GM21717 (cell line): ENCODE measurements at regions not wholly inside any gene's neighbourhood (a gene's known extent, or its start where the extent isn't known, plus 50 kb on each side); places are given as distances from the start of the nearest gene placed in this dataset.
"Not testable (repeated sequence)": the region's sequence is repeated elsewhere in the genome, so short reads cannot be mapped to it uniquely, and the experiment has no call there.

ENCODE experiments used
- ATAC-seq: cut with Tn5 transposase; IDR thresholded peaks from one replicate; pipeline ENCODE4 v1.9.1; 2021; ENCODE audit warnings: mild to moderate bottlenecking, moderate library complexity; ENCODE audit not compliant: unreplicated experiment

DNA sequence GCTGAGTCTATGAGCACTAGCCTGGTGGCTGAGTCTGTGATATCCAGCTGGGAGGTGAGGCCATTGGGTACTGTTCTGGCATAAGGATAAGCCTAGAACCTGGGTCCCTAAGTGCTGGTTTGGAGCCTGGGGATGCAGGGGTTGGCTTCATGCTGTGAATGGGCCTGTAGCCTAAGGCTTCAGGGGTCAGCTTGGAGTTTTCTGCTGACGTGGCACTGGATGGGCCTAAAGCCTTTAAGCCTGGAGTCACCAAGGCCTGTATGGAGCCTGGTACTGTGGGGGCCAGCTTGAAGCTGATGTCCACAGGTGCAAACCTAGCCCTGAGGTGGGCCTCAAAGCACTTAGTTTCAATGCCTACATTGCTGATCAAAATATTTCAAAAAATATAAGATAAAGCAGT, 979.6 kb upstream of the POU3F4 start:
- no peak for ATAC-seq

GRCh38 chrX:82534086-82534597, 973.9 kb upstream of the POU3F4 start:
- ATAC-seq: no peak

DNA sequence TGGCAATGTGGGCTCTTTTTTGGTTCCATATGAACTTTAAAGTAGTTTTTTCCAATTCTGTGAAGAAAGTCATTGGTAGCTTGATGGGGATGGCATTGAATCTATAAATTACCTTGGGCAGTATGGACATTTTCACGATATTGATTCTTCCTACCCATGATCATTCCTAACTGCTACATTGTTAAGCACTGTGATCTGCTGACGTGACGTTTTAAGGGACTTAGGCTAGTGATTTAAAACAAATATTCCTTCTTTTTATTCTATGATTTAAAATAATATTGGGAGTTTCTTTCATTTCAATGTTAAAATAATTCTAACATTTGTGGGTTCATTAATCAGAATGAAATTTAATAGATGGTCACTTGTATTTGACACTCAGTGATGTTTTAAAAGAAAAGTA, 970.9 kb upstream of the POU3F4 start:
- not testable (repeated sequence) for ATAC-seq

- ATAC-seq: no peak
These were observed 966.3 kb upstream of the POU3F4 start for GRCh38 chrX:82541822-82542221.

GRCh38 chrX:82552201-82552600, 955.9 kb upstream of the POU3F4 start:
- not testable (repeated sequence) for ATAC-seq

DNA sequence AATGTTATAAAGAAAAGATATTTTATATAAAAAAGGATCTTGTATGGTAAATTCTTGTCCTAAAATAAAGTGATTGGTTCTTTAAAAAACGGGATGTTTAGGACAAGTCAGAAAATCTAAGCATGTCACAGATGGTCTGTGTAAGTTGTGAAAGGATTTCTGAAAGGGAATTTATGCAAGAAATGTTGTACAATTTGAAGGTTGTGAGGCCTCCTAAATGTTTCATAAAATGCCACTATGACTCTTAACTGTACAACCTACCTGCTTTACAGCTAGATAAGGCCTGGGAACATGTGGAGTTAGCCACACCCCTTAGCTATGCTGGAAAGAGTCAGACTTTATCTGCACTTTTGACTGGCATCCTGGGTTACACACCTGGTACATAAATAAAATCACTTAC, 951.5 kb upstream of the POU3F4 start:
- no peak for ATAC-seq

DNA sequence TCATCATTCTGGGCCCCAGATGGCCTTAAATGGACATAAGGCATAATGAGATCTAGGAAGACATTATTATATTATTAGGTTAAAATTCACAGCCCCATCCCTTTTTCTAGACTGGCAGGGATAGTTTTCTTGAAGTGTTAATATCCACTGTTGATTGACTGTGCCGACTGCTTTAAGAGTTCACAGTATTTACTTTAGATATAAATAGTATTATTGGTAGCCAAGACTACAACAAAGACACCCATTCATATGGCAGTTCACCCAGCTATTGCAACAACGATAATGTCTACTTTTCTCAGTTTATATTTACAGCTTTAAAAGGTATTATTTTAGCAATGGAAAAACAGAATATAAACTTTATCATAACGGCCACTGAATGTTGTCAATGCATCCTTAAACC, 922.2 kb upstream of the POU3F4 start:
- ATAC-seq: no peak

DNA sequence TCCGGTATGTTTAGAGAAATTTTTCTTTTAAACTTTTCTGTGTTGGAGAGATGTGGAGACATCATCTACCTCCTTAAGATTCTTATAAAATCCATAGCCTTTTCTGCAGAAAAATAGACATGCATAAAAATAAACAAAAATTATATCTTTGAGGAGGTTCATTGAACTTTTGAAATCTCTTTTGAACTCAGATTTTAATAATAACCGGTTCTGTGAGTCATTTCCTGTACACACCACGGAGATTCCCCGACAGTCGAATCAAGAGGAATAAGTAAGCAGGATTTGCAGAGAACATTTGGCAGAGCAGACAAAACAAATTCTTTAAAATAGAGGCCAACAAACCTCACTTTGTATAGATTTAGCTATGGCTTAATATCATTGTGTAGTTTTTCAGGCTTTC, 918.7 kb upstream of the POU3F4 start:
- ATAC-seq: no peak

DNA sequence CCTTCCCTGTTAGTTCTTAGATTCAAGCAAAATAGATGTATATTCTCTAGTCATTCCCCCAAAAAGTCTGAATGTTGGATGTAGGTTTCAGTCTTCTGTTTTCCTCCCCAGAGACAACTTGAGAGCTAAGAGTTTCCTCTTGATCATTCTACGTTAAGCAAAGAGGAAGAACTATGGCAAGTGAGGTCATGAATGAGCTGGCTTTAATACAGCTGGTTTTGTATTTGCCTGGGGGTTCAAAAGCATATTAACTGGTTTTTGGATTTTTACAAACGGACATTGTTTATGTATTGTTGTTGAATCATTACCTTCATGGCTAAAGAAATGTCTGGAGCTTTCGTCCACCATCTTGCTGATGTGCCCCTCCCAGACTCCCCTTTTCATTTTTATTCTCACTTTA, 916.7 kb upstream of the POU3F4 start:
- no peak for ATAC-seq

DNA sequence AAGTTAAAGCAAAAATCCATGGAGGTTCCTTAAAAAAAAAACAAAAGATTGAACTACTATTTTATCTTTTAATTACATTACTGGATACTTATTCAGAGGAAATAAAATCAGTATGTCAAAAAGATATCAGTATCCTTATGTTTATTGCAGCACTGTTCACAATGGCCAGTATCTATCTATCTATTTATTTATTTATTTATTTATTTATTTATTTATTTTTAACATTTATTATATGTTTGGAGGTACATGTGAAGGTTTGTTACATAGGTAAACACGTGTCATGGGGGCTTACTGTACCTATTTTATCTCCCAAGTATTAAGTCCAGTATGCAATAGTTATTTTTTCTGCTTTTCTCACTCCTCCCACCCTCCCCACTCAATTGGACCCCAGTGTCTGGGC, 881.1 kb upstream of the POU3F4 start:
- ATAC-seq: no peak

GRCh38 chrX:82627568-82627967, 880.5 kb upstream of the POU3F4 start:
- ATAC-seq: no peak

- no peak for ATAC-seq
These were observed 860.0 kb upstream of the POU3F4 start for GRCh38 chrX:82648062-82648461.

DNA sequence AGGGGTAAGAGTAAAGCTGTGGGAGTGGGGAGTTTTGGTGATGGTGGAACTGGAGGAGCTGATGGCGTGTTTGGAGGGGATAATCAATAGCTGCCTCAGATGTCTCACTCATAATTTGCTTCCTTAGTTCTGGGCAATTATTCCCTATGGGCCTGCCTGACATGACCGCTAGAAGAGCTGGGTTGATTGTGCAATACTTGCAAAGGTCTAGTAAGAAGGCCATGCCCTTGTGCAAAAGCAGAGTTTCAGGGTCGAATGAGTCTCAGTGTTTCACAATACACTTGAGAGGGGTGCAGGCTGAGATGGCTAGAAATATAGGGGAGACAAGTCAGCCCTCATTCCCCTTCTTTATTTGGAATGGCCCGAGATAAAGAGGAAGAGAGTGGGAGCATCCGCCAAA, 858.4 kb upstream of the POU3F4 start:
- ATAC-seq: no peak

- ATAC-seq: no peak
These were observed 849.6 kb upstream of the POU3F4 start for GRCh38 chrX:82658492-82658891.

- ATAC-seq: no peak
These were observed 841.7 kb upstream of the POU3F4 start for GRCh38 chrX:82666355-82666754.

DNA sequence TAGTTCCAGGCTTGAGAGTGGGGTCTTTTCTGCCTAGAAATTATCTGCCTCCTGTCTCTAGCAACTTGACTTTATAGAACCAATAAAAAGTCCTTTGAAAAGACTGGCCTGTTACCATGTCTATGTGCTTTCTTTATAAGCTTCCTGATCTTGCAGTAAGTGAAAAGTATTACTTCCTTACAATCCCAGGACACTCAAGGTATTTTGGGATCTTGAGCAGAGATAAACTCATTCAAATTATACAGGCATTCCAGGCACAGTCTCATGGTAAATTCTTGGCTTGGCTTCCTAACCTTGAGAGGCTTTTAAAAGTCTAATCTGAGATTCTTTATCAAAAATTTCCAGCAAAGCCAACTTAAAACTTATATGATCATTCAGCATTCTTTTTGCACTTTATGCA, 833.0 kb upstream of the POU3F4 start:
- ATAC-seq: no peak

- no peak for ATAC-seq
These were observed 831.7 kb upstream of the POU3F4 start for GRCh38 chrX:82676386-82676785.

DNA sequence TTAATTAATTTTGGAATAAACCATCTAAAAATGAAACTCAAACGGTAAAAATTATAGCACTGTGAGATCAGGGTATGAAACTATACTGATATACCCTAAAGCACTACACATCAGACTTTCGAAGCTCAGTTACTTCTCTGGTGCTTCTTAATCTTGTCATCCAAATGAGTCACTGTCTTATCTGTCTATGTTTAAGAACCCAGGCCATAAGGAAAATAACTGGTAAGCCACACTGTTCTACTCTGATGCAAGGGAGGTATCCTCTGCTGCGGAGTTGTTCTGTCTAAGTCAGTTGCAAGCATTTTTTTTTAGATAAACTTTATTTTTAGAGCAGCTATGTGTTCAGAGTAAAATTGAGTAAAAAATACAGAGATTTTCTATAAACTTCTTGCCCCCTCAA, 830.8 kb upstream of the POU3F4 start:
- ATAC-seq: no peak

- ATAC-seq: no peak
These were observed 815.1 kb upstream of the POU3F4 start for GRCh38 chrX:82692991-82693390.

GRCh38 chrX:82695066-82695465, 813.0 kb upstream of the POU3F4 start:
- no peak for ATAC-seq

DNA sequence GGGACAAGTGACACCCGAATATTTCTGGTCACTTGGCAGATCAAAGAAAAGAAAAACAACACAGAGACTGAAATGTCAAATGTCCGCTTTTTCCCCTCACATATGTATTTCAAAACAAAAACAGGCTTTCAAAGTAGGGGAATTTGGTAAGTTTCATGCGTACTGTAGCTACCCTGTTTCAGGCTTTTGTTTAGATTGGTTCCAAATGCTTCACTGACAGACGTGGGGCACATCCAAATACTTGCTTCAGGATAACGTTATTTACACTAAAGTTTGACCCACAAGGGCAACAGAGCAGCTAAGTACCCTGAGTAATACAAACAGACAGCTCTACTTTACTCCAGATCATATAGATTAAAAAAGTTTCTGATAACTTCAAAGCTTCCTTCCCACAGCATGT, 804.5 kb upstream of the POU3F4 start:
- no peak for ATAC-seq

DNA sequence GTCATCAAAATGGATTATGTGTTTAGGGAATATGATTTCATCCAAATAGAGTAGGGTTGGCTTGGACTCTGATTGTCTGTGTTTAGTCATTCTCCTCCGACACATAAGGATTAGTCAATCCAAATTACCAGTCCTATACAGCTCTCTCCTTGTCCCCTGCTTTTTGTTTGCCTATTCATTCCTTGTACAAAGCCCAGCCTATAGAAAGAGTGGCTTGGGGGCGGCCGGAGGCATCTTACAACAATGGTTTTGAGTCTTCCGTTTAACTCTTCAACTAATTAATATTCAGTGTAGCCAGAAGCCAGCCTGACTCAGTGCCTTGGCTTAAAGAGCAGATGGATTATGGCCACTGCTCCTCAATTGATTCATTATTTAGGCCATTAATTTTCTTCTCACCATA, 796.6 kb upstream of the POU3F4 start:
- ATAC-seq: no peak

DNA sequence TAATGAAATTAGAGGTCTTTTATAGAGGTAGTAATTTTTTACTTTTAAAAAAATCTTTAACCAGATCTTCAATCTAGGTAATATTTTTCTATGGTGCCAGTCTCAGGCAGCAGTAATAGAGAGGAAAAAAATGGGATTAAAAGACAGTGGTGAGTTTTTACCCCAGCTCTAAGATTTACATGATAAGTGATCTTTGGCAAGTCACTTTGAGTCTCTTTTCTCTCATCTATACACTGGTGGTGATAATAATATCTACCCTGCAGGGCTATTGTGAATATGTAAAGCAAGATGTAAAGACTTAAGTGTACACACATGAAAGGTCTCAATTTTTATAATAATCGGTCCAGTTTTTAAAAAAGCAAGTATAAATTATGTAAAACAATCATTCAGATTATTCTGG, 786.2 kb upstream of the POU3F4 start:
- ATAC-seq: no peak

DNA sequence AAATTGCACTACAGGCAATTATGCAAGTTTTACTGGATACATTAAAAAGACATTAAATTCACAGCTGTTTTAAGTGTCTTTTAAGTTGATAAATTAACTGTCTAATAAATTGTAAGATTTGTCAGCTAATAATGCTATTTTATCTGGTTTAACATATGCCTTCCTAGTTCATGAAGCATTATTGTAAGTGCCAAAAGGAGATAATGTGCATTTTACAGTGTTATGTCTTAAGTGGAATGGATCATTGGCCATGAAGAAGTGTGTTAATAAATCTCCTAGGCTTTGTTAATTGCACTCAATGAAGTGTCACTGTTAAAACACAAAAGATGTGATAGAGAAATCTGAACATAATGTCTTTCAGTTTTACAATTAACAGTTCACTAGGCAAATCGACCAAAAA, 784.3 kb upstream of the POU3F4 start:
- ATAC-seq: no peak
